Osteoblast (primary cell): ENCODE measurements at regions not wholly inside any gene's neighbourhood (a gene's known extent, or its start where the extent isn't known, plus 50 kb on each side); places are given as distances from the start of the nearest gene placed in this dataset.

ENCODE experiments used
- DNase-seq: peaks from one replicate; pipeline ENCODE4 v3.0.0; 2011; ENCODE audit warnings: low spot score, mixed read lengths; ENCODE audit not compliant: insufficient read length; ENCODE audit errors: missing footprints
- H2AFZ ChIP-seq: 2 replicates; pipeline ENCODE4 v1.6.0; 2011; ENCODE audit warnings: mild to moderate bottlenecking, low read length
- H3K27ac ChIP-seq: 2 replicates; pipeline ENCODE4 v1.5.1; 2011; ENCODE audit warnings: mild to moderate bottlenecking, low read depth, low read length, moderate library complexity
- H3K27me3 ChIP-seq: 2 replicates; pipeline ENCODE4 v1.6.0; 2012; ENCODE audit warnings: mild to moderate bottlenecking, control low read depth, inconsistent platforms, low read length, moderate library complexity; ENCODE audit not compliant: insufficient read depth
- H3K36me3 ChIP-seq: 2 replicates; pipeline ENCODE4 v1.5.1; 2011; ENCODE audit warnings: mild to moderate bottlenecking, low read length, control low read depth, moderate library complexity; ENCODE audit not compliant: insufficient read depth
- H3K4me1 ChIP-seq: 2 replicates; pipeline ENCODE4 v1.5.1; 2011; ENCODE audit warnings: mild to moderate bottlenecking, low read length, control low read depth, moderate library complexity; ENCODE audit not compliant: insufficient read depth
- H3K4me2 ChIP-seq: 2 replicates; pipeline ENCODE4 v1.6.0; 2011; ENCODE audit warnings: mild to moderate bottlenecking, low read length; ENCODE audit not compliant: insufficient read depth
- H3K4me3 ChIP-seq: fragments of 200-600 bp; sonication (generic); 3 replicates; pipeline ENCODE4 v1.5.1; 2012; ENCODE audit warnings: mild to moderate bottlenecking, low read length, inconsistent platforms; ENCODE audit not compliant: insufficient read depth
- H3K79me2 ChIP-seq: 2 replicates; pipeline ENCODE4 v1.6.0; 2012; ENCODE audit warnings: mild to moderate bottlenecking, low read length, control low read depth, inconsistent platforms; ENCODE audit not compliant: insufficient read depth
- H3K9me3 ChIP-seq: 2 replicates; pipeline ENCODE4 v1.5.1; 2011; ENCODE audit warnings: low read depth, low read length, control low read depth
- H4K20me1 ChIP-seq: 2 replicates; pipeline ENCODE4 v1.6.0; 2012; ENCODE audit warnings: mild to moderate bottlenecking, low read length, control low read depth; ENCODE audit not compliant: insufficient read depth
- TF ChIP-seq, protein P1 (sequence below): IDR thresholded peaks from 2 replicates; pipeline ENCODE4 v1.5.1; 2011; ENCODE audit warnings: mild to moderate bottlenecking, low read depth, low read length, moderate library complexity; ENCODE audit errors: extremely low read depth

DNA sequence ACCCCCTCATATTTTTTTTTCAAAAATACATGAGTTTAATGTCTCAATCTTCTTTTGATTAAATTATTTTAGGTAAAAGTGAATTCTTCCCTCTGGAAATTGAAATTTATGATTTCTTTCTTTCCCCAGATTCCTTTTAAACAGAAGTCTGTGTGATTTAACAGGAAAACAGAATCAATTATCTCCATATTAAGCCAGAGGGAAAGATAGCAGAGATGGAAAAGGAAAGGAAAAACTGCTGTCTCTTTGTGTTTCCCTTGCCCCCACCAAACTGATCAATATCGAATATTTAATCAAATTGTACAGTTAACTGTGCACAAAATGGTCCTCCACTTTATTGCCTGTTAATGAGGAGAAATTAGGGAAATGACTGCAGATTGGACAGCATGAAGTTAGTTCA lies 203.5 kb upstream of the NECTIN3 start:
- H3K4me1 ChIP-seq = no peaks in the 10 kb centered on the region

DNA sequence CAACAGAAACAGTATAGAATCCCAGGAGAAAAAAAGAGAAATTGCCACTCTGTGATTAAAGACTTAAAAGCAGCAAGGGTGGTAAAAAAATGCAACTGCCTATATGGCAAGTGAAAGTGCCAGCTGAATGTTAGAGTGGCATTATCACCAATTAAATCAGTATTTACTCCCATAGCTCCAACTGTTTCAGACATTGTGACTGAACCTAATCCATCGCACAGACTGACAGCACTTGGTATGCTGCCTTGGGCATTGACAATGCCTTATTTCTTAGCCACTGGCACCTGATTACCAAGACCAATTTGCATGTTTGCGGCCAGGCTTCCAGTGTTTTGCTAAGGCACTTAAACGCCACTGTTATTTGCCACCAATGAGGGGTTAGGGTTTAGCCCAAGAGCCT lies 201.9 kb upstream of the NECTIN3 start:
- no peaks in the 10 kb centered on the region for H3K27me3 ChIP-seq
- no peaks in the 10 kb centered on the region for H4K20me1 ChIP-seq
- no peak for DNase-seq
- no peak overlapping the region for H3K4me2 ChIP-seq
- no peak overlapping the region for H2AFZ ChIP-seq
- TF ChIP-seq, protein P1, sequence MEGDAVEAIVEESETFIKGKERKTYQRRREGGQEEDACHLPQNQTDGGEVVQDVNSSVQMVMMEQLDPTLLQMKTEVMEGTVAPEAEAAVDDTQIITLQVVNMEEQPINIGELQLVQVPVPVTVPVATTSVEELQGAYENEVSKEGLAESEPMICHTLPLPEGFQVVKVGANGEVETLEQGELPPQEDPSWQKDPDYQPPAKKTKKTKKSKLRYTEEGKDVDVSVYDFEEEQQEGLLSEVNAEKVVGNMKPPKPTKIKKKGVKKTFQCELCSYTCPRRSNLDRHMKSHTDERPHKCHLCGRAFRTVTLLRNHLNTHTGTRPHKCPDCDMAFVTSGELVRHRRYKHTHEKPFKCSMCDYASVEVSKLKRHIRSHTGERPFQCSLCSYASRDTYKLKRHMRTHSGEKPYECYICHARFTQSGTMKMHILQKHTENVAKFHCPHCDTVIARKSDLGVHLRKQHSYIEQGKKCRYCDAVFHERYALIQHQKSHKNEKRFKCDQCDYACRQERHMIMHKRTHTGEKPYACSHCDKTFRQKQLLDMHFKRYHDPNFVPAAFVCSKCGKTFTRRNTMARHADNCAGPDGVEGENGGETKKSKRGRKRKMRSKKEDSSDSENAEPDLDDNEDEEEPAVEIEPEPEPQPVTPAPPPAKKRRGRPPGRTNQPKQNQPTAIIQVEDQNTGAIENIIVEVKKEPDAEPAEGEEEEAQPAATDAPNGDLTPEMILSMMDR = no peak
- H3K4me3 ChIP-seq = no peak overlapping the region
- no peaks in the 10 kb centered on the region for H3K79me2 ChIP-seq
- no peaks in the 10 kb centered on the region for H3K9me3 ChIP-seq
- no peaks in the 10 kb centered on the region for H3K36me3 ChIP-seq
- H3K4me1 ChIP-seq = no peaks in the 10 kb centered on the region
- no peak overlapping the region for H3K27ac ChIP-seq

More for the DNA sequence above, 203.5 kb upstream of the NECTIN3 start:
- Histone ChIP-seq H4K20me1 (no peaks in the 10 kb centered on the region), H3K36me3 (no peaks in the 10 kb centered on the region), H3K79me2 (no peaks in the 10 kb centered on the region), H3K9me3 (no peaks in the 10 kb centered on the region), H3K27ac (no peak overlapping the region), H3K27me3 (no peaks in the 10 kb centered on the region), H2AFZ (no peak overlapping the region), H3K4me3 (no peak overlapping the region), H3K4me2 (no peak overlapping the region)
- TF ChIP-seq, protein P1 = no peak
- DNase-seq = no peak

GRCh38 chr3:110871869-110872268 lies 199.7 kb upstream of the NECTIN3 start:
- Histone ChIP-seq H3K9me3 (no peaks in the 10 kb centered on the region), H3K79me2 (no peaks in the 10 kb centered on the region), H2AFZ (no peak overlapping the region), H4K20me1 (no peaks in the 10 kb centered on the region), H3K27ac (no peak overlapping the region), H3K36me3 (no peaks in the 10 kb centered on the region), H3K4me1 (no peaks in the 10 kb centered on the region), H3K4me3 (no peak overlapping the region), H3K4me2 (no peak overlapping the region), H3K27me3 (no peaks in the 10 kb centered on the region)
- no peak for DNase-seq
- TF ChIP-seq, protein P1 = no peak

- H3K4me2 ChIP-seq = no peak overlapping the region
- no peak for DNase-seq
- H3K27me3 ChIP-seq = no peaks in the 10 kb centered on the region
- TF ChIP-seq, protein P1 = no peak
- no peaks in the 10 kb centered on the region for H3K36me3 ChIP-seq
- H4K20me1 ChIP-seq = no peaks in the 10 kb centered on the region
- H3K9me3 ChIP-seq = no peaks in the 10 kb centered on the region
- H3K79me2 ChIP-seq = no peaks in the 10 kb centered on the region
- no peak overlapping the region for H2AFZ ChIP-seq
- H3K4me3 ChIP-seq = no peak overlapping the region
- no peaks in the 10 kb centered on the region for H3K4me1 ChIP-seq
- no peak overlapping the region for H3K27ac ChIP-seq
Measured at GRCh38 chr3:110878692-110879091, 192.9 kb upstream of the NECTIN3 start.
